GM23248 (cell line): ENCODE measurements at regions not wholly inside any gene's neighbourhood (a gene's known extent, or its start where the extent isn't known, plus 50 kb on each side); places are given as distances from the start of the nearest gene placed in this dataset.

Experiments used
- EZH2 ChIP-seq: fragments of 200-600 bp; sonication (generic); IDR thresholded peaks from 2 replicates; pipeline ENCODE4 v1.6.1; 2018; ENCODE audit warnings: antibody characterized with exemption, mild to moderate bottlenecking; ENCODE audit not compliant: insufficient read depth, poor library complexity, severe bottlenecking
- EZH2phosphoT487 ChIP-seq: fragments of 200-600 bp; sonication (generic); IDR thresholded peaks from 2 replicates; pipeline ENCODE4 v1.6.1; 2018; ENCODE audit warnings: antibody characterized with exemption, moderate library complexity, mild to moderate bottlenecking, low read depth; ENCODE audit not compliant: insufficient read depth

DNA sequence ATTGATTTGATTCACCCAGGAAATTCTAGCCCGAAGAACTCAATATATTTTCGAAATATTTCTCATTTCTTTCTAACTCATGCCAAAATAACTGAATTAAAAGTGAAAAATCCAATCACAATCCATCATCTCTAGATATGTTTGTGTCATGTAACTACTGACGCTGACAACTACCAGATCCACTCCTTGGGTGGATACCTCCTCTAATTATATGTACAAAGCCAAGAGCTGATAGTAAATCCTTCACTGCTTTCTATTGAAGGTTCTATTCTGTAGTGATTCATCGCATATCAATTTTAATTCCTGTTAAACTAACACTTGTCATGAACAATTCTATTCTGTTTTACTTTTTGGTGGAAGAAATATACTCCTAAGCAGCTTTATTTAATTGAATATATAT is 1056.6 kb upstream of the NXPH2 start:
- TF ChIP-seq EZH2 (no peak), EZH2phosphoT487 (no peak)
